Fibroblast of lung (primary cell): ENCODE measurements at regions not wholly inside any gene's neighbourhood (a gene's known extent, or its start where the extent isn't known, plus 50 kb on each side); places are given as distances from the start of the nearest gene placed in this dataset.

Source experiments
- CTCF ChIP-seq, 2 donors: IDR thresholded peaks in 1 of 2; conservative IDR thresholded peaks in 1 of 2; 1 replicate in 1 of 2; 2 replicates in 1 of 2; pipeline ENCODE4 v1.5.1; 2011 to 2012; ENCODE audit warnings: low read length in 2 of 2, control low read depth in 1 of 2, inconsistent platforms in 1 of 2, low read depth in 1 of 2, mild to moderate bottlenecking in 1 of 2
- EZH2 ChIP-seq: IDR thresholded peaks from 2 replicates; pipeline ENCODE4 v1.5.1; 2012; ENCODE audit warnings: low read length, control low read depth, mild to moderate bottlenecking; ENCODE audit errors: missing control alignments

GRCh38 chr13:26480246-26480855, 77.1 kb upstream of the WASF3 start:
- TF ChIP-seq CTCF (conservative IDR thresholded peaks at IDR 0.05 in 1 of 2, IDR thresholded peaks at IDR 0.05 in 1 of 2; ENCODE audit: low read depth in 1 of 2, low read length in 2 of 2), result no peak
- TF ChIP-seq EZH2, result no peak
